SKM-1 treated with dmso at 0.1 percent for 144 hours (cell line): ENCODE measurements at regions not wholly inside any gene's neighbourhood (a gene's known extent, or its start where the extent isn't known, plus 50 kb on each side); places are given as distances from the start of the nearest gene placed in this dataset.
"Not testable (repeated sequence)": the region's sequence is repeated elsewhere in the genome, so short reads cannot be mapped to it uniquely, and the experiment has no call there.

ENCODE experiments used
- DNase-seq: peaks from one replicate; lab custom pipeline; 2025; ENCODE audit not compliant: unreplicated experiment; lab: John Stamatoyannopoulos, UW

DNA sequence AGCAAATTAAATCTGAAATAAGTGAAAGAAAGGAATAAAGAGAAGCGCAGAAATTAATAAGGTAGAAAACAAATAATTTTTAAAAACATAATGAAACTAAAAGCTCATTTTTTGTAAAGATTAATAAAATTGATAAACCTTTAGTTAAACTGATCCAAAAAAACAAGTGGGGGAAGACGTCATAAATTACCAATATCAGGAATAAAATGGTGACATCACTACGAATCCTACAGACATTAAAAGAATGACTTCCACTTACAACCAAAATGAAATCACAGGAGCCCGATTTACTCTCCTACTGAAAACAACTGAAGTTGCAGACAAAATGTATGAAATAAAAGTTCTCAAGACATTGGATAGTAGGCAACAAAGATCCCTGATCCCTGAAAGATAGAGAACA is 68.1 kb upstream of the IFFO2 start:
- DNase-seq = no peak

DNA sequence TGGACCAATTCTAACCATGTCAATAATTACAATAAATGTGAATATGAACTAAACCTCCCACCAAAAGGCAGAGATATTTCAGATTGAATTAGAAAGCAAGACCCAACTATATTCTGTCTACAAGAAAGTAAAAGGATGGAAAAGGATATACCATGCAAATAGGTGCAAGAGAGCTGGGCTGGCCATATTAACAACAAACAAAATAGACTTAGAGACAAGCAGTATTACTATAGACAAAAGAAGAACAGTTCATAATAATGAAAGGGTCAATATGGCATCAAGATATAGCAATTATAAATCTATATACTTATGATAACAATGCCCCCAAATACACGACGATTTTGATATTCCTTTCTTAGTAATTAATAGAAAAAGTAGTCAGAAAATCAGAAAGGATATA is 67.3 kb upstream of the IFFO2 start:
- no peak for DNase-seq

DNA sequence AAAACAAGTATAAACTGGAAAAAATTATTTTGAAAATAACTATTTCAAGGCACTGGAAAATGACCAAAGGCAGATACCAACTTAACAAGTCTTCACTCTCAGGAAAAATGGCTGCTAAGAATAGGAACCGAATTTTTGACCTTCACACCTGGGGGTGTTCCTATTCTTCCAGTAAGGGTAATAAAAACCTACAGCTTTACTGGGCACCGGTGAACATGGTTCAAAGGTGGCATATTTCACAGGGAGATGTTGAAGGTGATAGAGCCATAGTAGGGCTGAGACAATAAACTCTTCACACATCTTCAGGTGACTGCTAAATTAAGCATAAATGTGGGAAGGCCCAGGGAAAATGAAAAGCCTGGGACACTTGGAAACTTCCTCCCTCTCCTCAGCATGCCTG is 65.4 kb upstream of the IFFO2 start:
- no peak for DNase-seq

DNA sequence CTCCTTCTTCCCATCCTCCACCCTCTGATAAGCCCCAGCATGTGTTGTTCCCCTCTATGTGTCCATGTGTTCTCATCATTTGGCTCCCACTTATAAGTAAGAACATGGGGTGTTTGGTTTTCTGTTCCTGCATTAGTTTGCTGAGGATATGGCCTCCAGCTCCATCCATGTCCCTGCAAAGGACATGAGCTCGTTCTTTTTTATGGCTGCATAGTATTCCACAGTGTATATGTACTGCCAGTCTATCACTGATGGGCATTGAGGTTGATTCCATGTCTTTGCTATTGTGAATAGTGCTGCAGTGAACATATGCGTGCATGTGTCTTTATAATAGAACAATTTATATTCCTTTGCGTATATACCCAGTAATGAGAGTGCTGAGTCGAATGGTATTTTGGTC is 62.8 kb upstream of the IFFO2 start:
- not testable (repeated sequence) for DNase-seq

DNA sequence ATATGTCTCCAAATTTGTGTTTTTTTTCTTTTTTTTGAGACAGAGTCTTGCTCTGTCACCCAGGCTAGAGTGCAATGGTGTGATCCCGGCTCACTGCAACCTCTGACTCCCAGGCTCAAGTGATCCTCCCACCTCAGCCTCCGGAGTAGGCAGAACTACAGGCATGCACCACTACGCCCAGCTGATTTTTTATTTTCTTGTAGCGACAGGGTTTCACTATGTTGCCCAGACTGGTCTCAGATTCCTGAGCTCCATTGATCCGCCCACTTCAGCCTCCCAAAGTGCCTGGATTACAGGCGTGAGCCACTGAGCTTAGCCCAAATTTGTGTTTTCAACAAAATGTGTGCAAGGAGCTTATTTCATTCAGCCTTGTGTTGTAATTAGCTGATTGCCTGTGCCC is 59.0 kb upstream of the IFFO2 start:
- no peak for DNase-seq

DNA sequence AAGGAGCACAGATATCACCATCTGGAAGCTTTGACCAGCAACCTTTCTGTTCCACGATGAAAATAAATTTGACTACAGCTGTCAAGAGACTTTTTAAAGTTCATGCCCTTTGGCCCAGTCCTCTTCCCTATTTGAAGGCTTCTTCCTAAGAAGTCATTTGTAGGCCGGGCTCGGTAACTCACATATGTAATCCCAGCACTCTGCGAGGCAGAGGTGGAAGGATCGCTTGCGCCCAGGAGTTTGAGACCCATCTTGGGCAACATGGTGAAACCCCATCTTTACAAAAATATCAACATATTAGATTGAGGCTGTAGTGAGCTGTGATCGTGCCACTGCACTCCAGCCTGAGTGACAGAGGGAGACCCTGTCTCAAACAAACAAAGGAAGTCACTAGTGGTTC is 58.3 kb upstream of the IFFO2 start:
- no peak for DNase-seq

DNA sequence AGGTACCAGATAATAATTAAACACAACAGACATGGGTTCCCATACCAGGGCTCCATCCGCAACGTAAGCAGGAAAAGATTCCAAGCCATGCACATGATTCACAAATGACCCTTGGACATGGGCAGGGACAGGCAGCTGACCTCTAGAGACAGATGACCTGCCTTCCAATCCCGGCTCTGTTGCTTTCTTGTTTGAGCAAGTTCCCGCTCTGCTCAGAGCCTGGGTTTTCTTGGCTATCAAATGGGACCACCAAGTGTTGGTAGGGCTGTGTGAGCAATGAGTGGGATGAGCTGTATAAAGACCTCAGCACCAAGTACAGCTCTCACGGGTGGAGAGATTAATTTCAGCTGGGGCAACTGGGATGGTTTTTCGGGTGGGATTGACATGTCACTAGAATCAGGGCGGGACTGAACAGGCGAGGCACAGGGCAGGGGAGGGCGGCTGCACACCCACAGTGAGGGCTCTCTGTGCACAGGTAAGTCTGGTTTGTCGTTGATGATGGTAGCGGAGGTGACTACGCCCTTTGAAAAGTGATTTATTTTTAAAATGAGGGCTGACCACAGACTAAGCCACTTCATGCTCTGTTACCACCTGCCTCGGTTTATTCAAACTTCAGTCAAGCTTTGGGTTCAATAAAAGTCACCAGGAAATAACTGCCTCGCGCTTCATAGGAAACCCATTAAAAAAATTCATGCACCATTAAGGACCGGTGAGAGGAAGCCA is 57.5 kb upstream of the IFFO2 start:
- DNase-seq = no peak

DNA sequence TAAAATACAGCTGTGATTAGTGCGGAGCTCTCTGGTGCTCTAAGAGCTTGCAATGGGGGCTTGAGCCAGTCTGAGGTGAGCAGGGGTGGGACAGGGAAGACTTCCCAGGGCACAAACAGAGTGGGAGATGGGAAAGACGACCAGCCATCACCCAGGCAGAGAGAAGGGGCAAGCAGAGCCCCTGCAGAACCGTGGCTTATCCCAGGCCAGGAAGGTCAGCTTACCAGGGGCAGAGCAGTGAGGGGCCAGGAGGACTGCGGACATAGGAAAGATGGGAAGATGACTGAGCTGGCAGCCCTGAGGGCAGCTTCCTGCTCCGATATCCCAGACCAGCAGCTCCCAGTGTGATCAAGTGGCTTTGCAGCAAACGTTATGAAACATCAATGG is 55.4 kb upstream of the IFFO2 start:
- DNase-seq = no peak

DNA sequence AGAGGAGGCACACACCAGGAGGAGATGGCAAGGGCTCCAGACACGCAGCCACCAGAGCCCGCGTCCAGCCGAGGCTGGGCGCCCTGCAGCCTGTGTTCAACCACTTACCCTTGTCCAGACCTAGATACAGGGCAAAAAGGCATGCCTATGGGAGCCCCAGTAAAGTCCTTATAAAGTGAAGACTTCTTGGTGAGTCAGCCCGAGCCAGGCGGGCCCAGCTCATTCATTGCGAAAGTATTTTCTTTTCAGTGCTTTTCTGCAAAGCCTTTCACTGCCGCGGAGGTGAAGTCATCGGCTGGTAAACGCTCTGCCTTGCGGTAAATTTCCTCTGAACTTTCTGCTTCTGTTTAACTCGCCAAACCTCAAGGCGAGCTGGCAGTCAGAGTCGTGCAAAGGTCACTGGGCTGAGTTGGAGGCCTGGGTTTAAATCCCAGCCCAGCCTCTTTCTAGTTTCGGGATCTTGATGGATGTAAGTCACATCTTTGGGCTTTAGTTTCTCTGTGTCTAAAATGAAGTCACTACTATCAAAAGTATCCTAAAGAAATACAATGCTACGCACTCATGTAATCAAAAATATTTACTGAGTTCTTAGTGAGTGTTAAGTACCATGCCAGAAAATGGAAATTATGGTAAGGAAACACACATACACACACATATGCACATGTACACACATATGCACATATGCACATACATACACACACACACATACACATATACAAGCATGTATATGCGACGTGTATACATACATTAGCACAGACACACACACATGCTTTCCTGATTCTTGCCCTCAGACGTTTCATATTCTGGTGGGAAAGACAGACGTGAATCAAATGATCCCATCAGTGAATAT is 54.7 kb upstream of the IFFO2 start:
- peak; percentile 82 for DNase-seq

DNA sequence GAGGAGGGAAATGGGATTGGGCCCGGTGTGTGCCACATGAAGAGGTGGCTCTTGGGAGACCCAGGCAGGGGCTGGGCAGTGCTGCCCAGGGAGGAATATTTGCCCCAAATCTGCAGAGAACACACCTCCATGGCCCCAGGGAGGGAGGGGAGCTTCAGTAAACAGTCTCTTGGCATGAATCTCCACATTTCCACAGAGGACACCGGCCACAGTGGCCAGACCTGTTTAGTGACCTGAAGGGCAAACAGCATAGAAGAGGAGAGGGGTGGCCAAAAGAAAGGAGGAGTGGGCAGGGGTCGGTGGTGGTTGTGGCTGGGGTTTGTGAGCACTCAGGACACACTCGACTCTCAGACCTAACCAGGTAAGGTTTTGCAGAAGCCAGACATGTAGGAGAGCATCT is 54.0 kb upstream of the IFFO2 start:
- no peak for DNase-seq

DNA sequence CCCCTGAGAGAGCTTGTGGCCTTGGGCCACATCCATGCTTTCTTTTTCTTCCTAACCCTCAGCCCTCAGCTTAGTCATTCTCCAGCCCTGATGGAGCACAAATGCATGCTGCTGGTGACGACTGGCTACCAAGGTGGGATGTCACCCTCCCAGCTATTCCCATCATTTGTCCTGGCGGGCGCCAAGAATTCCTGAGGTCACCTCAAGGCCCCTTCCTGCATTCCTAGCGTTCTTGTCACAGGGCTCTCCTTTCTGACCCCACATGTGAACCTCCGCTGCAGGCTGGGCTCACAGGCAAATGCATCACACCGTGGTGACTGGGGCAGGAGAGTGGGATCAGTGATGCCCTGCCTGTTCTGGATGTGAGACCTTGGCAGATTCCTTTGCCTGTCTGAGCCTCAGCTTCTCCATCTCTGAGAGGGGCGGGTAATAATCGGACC is 53.4 kb upstream of the IFFO2 start:
- DNase-seq = no peak

DNA sequence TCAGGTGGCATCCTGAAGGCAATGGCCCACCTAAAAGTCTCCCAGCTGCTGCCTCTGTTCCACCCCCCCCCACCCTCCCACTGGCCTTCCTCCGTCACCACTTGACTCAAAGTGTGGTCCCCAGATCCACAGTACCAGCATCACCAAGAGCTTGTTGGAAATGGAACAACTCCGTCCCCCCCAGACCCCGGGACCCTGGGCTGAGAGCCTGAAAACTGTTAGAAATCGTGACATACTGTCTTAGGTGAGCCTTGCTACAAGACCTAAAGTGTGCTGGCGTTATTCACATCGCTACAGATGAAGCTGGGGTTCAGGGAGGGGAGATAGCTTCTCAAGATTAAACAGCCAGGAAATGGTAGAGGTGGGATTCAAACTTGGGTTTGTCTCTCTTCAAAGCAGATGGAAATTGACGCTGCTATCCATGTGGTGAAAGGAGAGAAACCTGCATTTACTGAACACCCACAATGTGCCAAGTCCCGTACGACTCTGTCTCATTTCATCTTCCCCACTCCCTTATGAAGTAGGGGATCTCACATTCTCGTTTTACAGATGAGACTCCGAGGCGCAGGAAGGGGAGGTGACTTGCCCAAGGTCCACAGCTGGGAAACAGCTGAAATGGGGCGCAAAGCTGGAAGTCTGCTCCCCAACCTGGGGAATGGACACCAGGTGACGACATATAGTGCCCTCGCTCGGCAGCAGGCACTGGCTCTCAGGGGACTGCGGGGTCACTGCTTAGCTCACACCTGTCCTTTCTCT is 52.8 kb upstream of the IFFO2 start:
- DNase-seq = no peak

DNA sequence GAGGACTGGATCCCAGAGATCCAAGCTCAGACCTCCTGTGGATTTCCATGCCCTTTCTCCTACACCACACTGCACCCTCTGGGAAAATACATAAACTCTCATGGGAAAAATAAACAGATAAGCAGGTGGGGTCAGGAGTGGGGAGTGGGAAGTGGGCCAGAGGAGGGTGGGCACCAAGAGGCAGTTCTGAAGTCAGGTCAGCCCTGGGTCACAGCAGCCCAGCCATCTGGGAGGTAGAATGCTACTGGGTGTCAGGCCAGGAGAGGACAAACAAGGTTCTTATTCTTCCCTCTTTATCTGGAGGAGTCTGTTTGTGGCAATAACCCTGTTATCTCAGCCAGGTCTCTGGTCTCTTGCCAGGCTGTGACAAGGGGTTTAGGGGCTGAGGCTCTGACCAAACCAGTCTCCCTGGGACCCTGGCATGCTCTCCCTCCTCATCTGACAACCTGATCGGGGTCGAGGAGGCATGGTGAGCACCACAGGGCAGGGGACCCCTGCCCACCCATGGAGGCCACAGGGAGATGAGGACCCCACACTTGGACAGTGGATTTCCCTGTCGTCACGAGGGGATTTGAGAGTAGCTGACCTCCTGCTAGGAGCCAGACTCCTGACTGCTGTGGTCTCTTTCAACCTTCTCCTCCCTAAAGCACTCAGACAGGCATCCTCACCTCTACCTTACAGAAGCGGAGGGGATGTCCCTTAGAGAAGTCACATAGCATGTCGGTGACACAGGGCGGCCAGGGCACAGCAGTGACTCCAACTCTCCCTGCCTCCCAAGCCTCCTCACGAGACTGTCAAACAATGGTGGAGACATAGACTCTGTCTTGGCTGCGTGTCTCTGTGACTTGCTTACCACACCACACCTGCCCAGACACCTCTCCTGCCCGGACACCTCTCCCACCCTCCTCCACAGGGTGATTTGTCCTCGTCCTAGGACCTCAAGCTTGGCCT is 51.3 kb upstream of the IFFO2 start:
- DNase-seq = no peak

DNA sequence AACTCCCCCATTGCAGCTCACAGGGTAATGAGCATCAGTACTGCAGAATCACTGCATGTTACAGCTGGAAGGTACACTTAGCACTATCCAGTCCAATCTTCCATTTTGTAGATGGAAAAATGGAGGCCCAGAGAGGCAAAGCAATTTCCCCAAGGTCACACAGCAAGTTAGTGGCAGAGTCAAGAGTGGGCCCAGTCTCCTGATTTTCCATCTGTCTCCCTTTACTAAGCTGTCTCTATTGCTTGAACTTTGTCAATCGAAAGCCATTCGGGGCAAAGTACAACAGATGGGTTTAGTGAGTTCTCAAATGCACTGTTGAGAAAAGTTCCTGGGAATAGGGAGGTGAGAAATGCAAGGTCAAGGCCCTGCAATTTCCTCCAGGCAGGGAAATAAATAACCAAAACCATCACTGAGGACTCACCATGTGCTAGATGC is 50.4 kb upstream of the IFFO2 start:
- DNase-seq = no peak
